SK-N-MC (cell line): ENCODE measurements at regions not wholly inside any gene's neighbourhood (a gene's known extent, or its start where the extent isn't known, plus 50 kb on each side); places are given as distances from the start of the nearest gene placed in this dataset.

ENCODE experiments used
- DNase-seq: peaks from one replicate; pipeline ENCODE4 v3.0.0-alpha.2; 2011; ENCODE audit warnings: low read depth, low spot score
- H3K27ac ChIP-seq: fragments of 200-600 bp; sonication (generic); 2 replicates; pipeline ENCODE4 v1.5.1; 2016; ENCODE audit warnings: mixed run types
- H3K36me3 ChIP-seq: fragments of 200-600 bp; sonication (generic); 2 replicates; pipeline ENCODE4 v1.6.1; 2017; ENCODE audit warnings: antibody characterized with exemption, low read length, mixed read lengths; ENCODE audit not compliant: insufficient read depth
- H3K4me3 ChIP-seq: fragments of 200-600 bp; sonication (generic); 2 replicates; pipeline ENCODE4 v1.5.1; 2016
- H3K9ac ChIP-seq: fragments of 200-600 bp; sonication (generic); 2 replicates; pipeline ENCODE4 v1.8.0; 2017; ENCODE audit warnings: mixed run types, mixed read lengths; ENCODE audit not compliant: insufficient read length
- H3K9me3 ChIP-seq: fragments of 200-600 bp; sonication (generic); 2 replicates; pipeline ENCODE4 v1.6.1; 2017; ENCODE audit warnings: low read depth, mild to moderate bottlenecking, antibody characterized with exemption, low read length, moderate library complexity, mixed read lengths
- EZH2 ChIP-seq: fragments of 200-600 bp; sonication (generic); IDR thresholded peaks from one replicate; pipeline ENCODE4 v1.6.1; 2017; ENCODE audit warnings: antibody characterized with exemption
- FOXP2 ChIP-seq: optimal IDR thresholded peaks from 2 replicates; pipeline ENCODE3; 2011; ENCODE audit warnings: mild to moderate bottlenecking, moderate library complexity; ENCODE audit not compliant: insufficient read depth; ENCODE audit errors: extremely low read length, control extremely low read depth
- POLR2AphosphoS5 ChIP-seq: IDR thresholded peaks from 2 replicates; pipeline ENCODE4 v1.6.1; 2012; ENCODE audit warnings: mild to moderate bottlenecking, low read depth, low read length, borderline replicate concordance

- H3K9me3 ChIP-seq = no peaks in the 10 kb centered on the region
- peak overlapping the region; percentile 75 for H3K27ac ChIP-seq
- TF ChIP-seq FOXP2 = no peak
- TF ChIP-seq POLR2AphosphoS5 = no peak
- TF ChIP-seq EZH2 = no peak
- H3K9ac ChIP-seq = no peak overlapping the region
- peak overlapping the region; percentile 64 for H3K4me3 ChIP-seq
- H3K36me3 ChIP-seq = no peaks in the 10 kb centered on the region; the same call in 1 of the 2 replicates
- no peak for DNase-seq
Measured at GRCh38 chr14:71388862-71389261, 481.6 kb downstream of the PCNX1 start.

DNA sequence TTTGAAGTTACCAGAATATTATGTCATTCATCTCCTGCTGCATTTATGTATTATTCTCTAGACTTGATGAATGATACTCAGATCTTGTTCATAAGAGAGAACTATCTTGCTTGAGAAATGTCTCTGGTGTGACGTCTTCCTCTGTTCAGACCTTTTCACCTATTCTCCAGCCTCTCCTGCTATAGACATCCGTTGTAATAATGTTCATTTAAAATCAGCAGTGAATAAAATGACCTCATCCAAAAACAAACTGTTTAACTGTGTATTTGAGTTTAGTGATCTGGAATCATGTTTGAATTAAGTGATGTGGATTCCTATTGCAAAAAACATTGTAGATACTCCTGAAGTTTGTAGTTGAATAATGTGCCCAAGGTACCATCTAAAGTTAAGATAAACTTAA lies 487.1 kb downstream of the PCNX1 start:
- no peaks in the 10 kb centered on the region; the same call in 1 of the 2 replicates for H3K36me3 ChIP-seq
- H3K27ac ChIP-seq = peak overlapping the region; percentile 49
- no peak for DNase-seq
- no peaks in the 10 kb centered on the region for H3K9me3 ChIP-seq
- H3K9ac ChIP-seq = no peak overlapping the region
- no peak for TF ChIP-seq FOXP2
- no peak for TF ChIP-seq EZH2
- TF ChIP-seq POLR2AphosphoS5 = no peak
- no peak overlapping the region for H3K4me3 ChIP-seq

GRCh38 chr14:71395151-71395604 lies 487.9 kb downstream of the PCNX1 start:
- Histone ChIP-seq H3K9ac (no peak overlapping the region), H3K9me3 (no peaks in the 10 kb centered on the region), H3K27ac (peak overlapping the region; percentile 49; the same call in 1 of the 2 replicates), H3K36me3 (no peaks in the 10 kb centered on the region; the same call in 1 of the 2 replicates), H3K4me3 (no peak overlapping the region)
- TF ChIP-seq FOXP2 = no peak
- TF ChIP-seq EZH2 = no peak
- TF ChIP-seq POLR2AphosphoS5 = no peak
- DNase-seq = no peak

- Histone ChIP-seq H3K27ac (peak overlapping the region; percentile 82; the same call in 1 of the 2 replicates), H3K36me3 (no peaks in the 10 kb centered on the region), H3K9ac (no peak overlapping the region), H3K4me3 (no peak overlapping the region), H3K9me3 (no peaks in the 10 kb centered on the region)
- DNase-seq = no peak
- TF ChIP-seq EZH2 (no peak), FOXP2 (no peak), POLR2AphosphoS5 (no peak)
Measured at GRCh38 chr14:71395636-71396035, 488.4 kb downstream of the PCNX1 start.

DNA sequence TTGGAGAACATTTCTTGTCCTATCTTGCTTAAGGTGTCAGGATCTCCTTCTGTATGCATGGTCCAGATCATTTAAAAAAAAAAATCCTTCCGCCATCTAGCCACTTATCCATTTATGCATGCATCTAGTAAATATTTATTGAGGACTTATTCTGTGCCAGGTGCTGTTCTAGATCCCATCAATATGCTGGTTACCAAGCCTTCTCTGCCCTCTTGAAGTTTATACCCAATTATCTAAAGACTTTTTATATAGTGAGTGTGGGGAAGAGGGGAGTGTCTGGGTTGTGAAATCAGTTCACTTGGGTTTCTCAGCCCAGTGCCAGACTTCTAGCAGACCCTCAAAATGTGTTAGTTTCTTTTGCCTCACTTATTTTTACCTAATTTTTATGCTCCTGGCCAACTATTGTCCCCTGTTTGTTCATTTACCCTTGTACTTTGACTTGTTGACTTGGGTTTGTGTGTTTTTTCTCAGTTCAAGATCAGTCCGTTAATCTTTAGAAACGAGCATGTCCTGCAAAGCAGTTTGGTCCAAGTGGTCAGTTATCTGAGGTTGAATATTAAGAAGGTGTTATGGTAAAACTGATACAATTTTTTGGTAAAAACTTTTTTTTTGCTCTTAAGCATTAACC lies 488.9 kb downstream of the PCNX1 start:
- Histone ChIP-seq H3K36me3 (no peaks in the 10 kb centered on the region), H3K9ac (no peak overlapping the region), H3K9me3 (no peaks in the 10 kb centered on the region), H3K27ac (peak overlapping the region; percentile 82), H3K4me3 (peak overlapping the region; percentile 28; the same call in 1 of the 2 replicates)
- no peak for TF ChIP-seq EZH2
- no peak for TF ChIP-seq FOXP2
- TF ChIP-seq POLR2AphosphoS5 = no peak
- DNase-seq = no peak

DNA sequence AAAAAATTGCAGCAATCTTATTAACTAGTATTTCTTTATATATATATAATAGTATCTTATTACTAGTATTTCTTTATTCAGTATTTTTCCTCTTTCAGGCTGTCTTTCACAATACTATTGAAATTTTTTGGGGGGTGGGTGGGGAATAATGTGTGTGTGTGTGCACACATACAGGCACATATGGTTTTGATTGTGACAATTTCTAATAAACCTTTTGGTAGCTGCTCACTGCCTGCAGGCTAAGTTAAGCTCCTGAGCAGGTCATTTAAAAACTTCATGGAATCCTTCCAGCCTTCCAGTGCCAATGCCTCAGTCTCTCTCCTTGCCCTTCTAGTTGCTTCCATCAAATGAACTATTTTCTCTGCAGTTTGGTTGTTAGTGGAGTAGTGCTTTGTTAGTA lies 490.1 kb downstream of the PCNX1 start:
- Histone ChIP-seq H3K9me3 (no peaks in the 10 kb centered on the region), H3K27ac (peak overlapping the region; percentile 82), H3K9ac (no peak overlapping the region), H3K36me3 (no peaks in the 10 kb centered on the region), H3K4me3 (peak overlapping the region; percentile 54)
- DNase-seq = no peak
- TF ChIP-seq FOXP2 (no peak), POLR2AphosphoS5 (no peak), EZH2 (no peak)

- DNase-seq = no peak
- Histone ChIP-seq H3K9ac (no peak overlapping the region), H3K36me3 (no peaks in the 10 kb centered on the region), H3K4me3 (no peak overlapping the region), H3K27ac (peak overlapping the region; percentile 29; the same call in 1 of the 2 replicates), H3K9me3 (no peaks in the 10 kb centered on the region)
- no peak for TF ChIP-seq POLR2AphosphoS5
- TF ChIP-seq FOXP2 = no peak
- TF ChIP-seq EZH2 = no peak
Measured at GRCh38 chr14:71398450-71398849, 491.2 kb downstream of the PCNX1 start.

- DNase-seq = no peak
- TF ChIP-seq FOXP2 (no peak), EZH2 (no peak), POLR2AphosphoS5 (no peak)
- Histone ChIP-seq H3K9ac (no peak overlapping the region), H3K9me3 (no peaks in the 10 kb centered on the region), H3K36me3 (no peaks in the 10 kb centered on the region), H3K4me3 (no peak overlapping the region), H3K27ac (peak overlapping the region; percentile 35; the same call in 1 of the 2 replicates)
Measured at GRCh38 chr14:71399057-71399487, 491.8 kb downstream of the PCNX1 start.
